Activated CD4-positive, alpha-beta memory T cell treated with anti-CD3 and anti-CD28 coated beads for 36 hours (primary cell): ENCODE measurements at regions not wholly inside any gene's neighbourhood (a gene's known extent, or its start where the extent isn't known, plus 50 kb on each side); places are given as distances from the start of the nearest gene placed in this dataset.

Experiments
- CTCF ChIA-PET: fragments of 350-600 bp; sonication (Branson Sonifier 250); formaldehyde crosslinking; loops from one replicate; lab custom pipeline; 2021; ENCODE audit warnings: antibody characterized with exemption, inconsistent platforms; lab: Charles Lee
- POLR2A ChIA-PET: fragments of 350-600 bp; sonication (Branson Sonifier 250); formaldehyde crosslinking; loops from one replicate; lab custom pipeline; 2021; ENCODE audit warnings: antibody characterized with exemption; lab: Charles Lee
- DNase-seq: peaks from one replicate; pipeline ENCODE4 v3.0.0-alpha.2; 2020
- H3K27ac Mint-ChIP-seq: one replicate; pipeline ENCODE4 v1.8.0; 2021; ENCODE audit warnings: mixed read lengths
- H3K27me3 Mint-ChIP-seq: one replicate; pipeline ENCODE4 v1.8.0; 2021; ENCODE audit warnings: mixed read lengths
- H3K36me3 Mint-ChIP-seq: one replicate; pipeline ENCODE4 v1.8.0; 2021; ENCODE audit warnings: mixed read lengths
- H3K4me1 Mint-ChIP-seq: one replicate; pipeline ENCODE4 v1.8.0; 2021; ENCODE audit warnings: low read depth, mixed read lengths
- H3K4me3 Mint-ChIP-seq: one replicate; pipeline ENCODE4 v1.8.0; 2021; ENCODE audit warnings: mild to moderate bottlenecking, mixed read lengths
- H3K9me3 Mint-ChIP-seq: one replicate; pipeline ENCODE4 v1.8.0; 2021; ENCODE audit warnings: mixed read lengths
- intact Hi-C: fragments of 100-400 bp; cut with micrococcal nuclease; formaldehyde crosslinking; loops from one replicate; pipeline ENCODE4 v1.15.1; 2023

- POLR2A ChIA-PET, result no interaction called here
- H3K27ac Mint-ChIP-seq, result no peak overlapping the region
These were observed 111.4 kb downstream of the CYLD start for GRCh38 chr16:50853329-50853728.

More at GRCh38 chr16:50853329-50853728, 111.4 kb downstream of the CYLD start:
- H3K4me3 Mint-ChIP-seq, result no peak overlapping the region
- intact Hi-C loops, result no loop called here
- no peaks in the 10 kb centered on the region for H3K36me3 Mint-ChIP-seq
- no peak for DNase-seq
- H3K4me1 Mint-ChIP-seq, result no peaks in the 10 kb centered on the region
- peaks cover 14% of the 10 kb centered on the region for H3K27me3 Mint-ChIP-seq
- H3K9me3 Mint-ChIP-seq, result no peaks in the 10 kb centered on the region
- CTCF ChIA-PET, result no interaction called here
